Coronary artery (tissue), 2 donors: ENCODE measurements at regions not wholly inside any gene's neighbourhood (a gene's known extent, or its start where the extent isn't known, plus 50 kb on each side); places are given as distances from the start of the nearest gene placed in this dataset.

Experiments
- DNase-seq: peaks from one replicate; pipeline ENCODE4 v3.0.0-alpha.2; 2017; ENCODE audit warnings: low spot score
- H3K27ac ChIP-seq, 2 donors: fragments of 200-600 bp; sonication (generic); one replicate each; pipeline ENCODE4 v1.5.1; 2016 to 2019
- H3K4me3 ChIP-seq: fragments of 200-600 bp; sonication (generic); 2 replicates; pipeline ENCODE4 v1.5.1; 2016; ENCODE audit warnings: mild to moderate bottlenecking, moderate library complexity
- CTCF ChIP-seq: fragments of 200-600 bp; sonication (generic); IDR thresholded peaks from one replicate; pipeline ENCODE4 v1.5.1; 2019; ENCODE audit warnings: antibody characterized with exemption

GRCh38 chr1:168421399-168422004 lies 122.3 kb downstream of the XCL2 start:
- no peak for DNase-seq

GRCh38 chr1:168420177-168420576 lies 123.6 kb downstream of the XCL2 start:
- TF ChIP-seq CTCF, result no peak
- no peak for DNase-seq
- Histone ChIP-seq H3K4me3 (no peak overlapping the region), H3K27ac (no peak overlapping the region)

More at GRCh38 chr1:168421399-168422004, 122.3 kb downstream of the XCL2 start:
- Histone ChIP-seq H3K27ac (no peak overlapping the region), H3K4me3 (no peak overlapping the region)
- no peak for TF ChIP-seq CTCF

GRCh38 chr1:168419736-168420135 lies 124.1 kb downstream of the XCL2 start:
- TF ChIP-seq CTCF, result no peak
- Histone ChIP-seq H3K4me3 (no peak overlapping the region), H3K27ac (no peak overlapping the region)
- no peak for DNase-seq

GRCh38 chr1:168416220-168416619 lies 127.6 kb downstream of the XCL2 start:
- Histone ChIP-seq H3K27ac (no peak overlapping the region), H3K4me3 (no peak overlapping the region)
- no peak for TF ChIP-seq CTCF
- DNase-seq, result no peak

- no peak for DNase-seq
- no peak overlapping the region for H3K4me3 ChIP-seq
- no peak for TF ChIP-seq CTCF
- H3K27ac ChIP-seq, result no peak overlapping the region
These were observed 128.9 kb downstream of the XCL2 start for GRCh38 chr1:168414914-168415313.

GRCh38 chr1:168410464-168410863 lies 129.8 kb downstream of the TBX19 start:
- no peak overlapping the region for H3K27ac ChIP-seq
- no peak for TF ChIP-seq CTCF
- no peak for DNase-seq
- no peak overlapping the region for H3K4me3 ChIP-seq

- H3K27ac ChIP-seq, result no peak overlapping the region
- no peak overlapping the region for H3K4me3 ChIP-seq
- TF ChIP-seq CTCF, result no peak
- no peak for DNase-seq
These were observed 128.2 kb downstream of the TBX19 start for GRCh38 chr1:168408884-168409283.
